ENCODE measurements at regions not wholly inside any gene's neighbourhood (a gene's known extent, or its start where the extent isn't known, plus 50 kb on each side); places are given as distances from the start of the nearest gene placed in this dataset.

GRCh38 chr10:2097937-2098336 is 360.6 kb upstream of the ADARB2 start:
- TF ChIP-seq CTCF (IDR thresholded peaks at IDR 0.05) (no peak), EZH2phosphoT487 (IDR thresholded peaks at IDR 0.05) (no peak)
